ENCODE measurements at regions not wholly inside any gene's neighbourhood (a gene's known extent, or its start where the extent isn't known, plus 50 kb on each side); places are given as distances from the start of the nearest gene placed in this dataset.

GRCh38 chr13:48858122-48858902 is 117.4 kb upstream of the FNDC3A start:
- TF ChIP-seq POLR2A (IDR thresholded peaks at IDR 0.05) (no peak), POLR2AphosphoS5 (IDR thresholded peaks at IDR 0.05) (no peak)
